Right ventricle myocardium superior (tissue), 1 donor: ENCODE measurements at regions not wholly inside any gene's neighbourhood (a gene's known extent, or its start where the extent isn't known, plus 50 kb on each side); places are given as distances from the start of the nearest gene placed in this dataset.
"Not testable (repeated sequence)": the region's sequence is repeated elsewhere in the genome, so short reads cannot be mapped to it uniquely, and the experiment has no call there.

Experiments
- ATAC-seq: fragments of 200-7000 bp; cut with Tn5 transposase; one replicate; pipeline ENCODE4 v1.9.1; 2020; ENCODE audit warnings: mild to moderate bottlenecking; ENCODE audit not compliant: poor library complexity
- DNase-seq: peaks from one replicate; pipeline ENCODE4 v3.0.0-alpha.2; 2020
- intact Hi-C: fragments of 100-400 bp; cut with DNase I; formaldehyde crosslinking; loops from one replicate; pipeline ENCODE4 v1.11.2; 2022
- donor health status: DM: no; HTN: yes; CAD: no; lungs with severe emphysema.

DNA sequence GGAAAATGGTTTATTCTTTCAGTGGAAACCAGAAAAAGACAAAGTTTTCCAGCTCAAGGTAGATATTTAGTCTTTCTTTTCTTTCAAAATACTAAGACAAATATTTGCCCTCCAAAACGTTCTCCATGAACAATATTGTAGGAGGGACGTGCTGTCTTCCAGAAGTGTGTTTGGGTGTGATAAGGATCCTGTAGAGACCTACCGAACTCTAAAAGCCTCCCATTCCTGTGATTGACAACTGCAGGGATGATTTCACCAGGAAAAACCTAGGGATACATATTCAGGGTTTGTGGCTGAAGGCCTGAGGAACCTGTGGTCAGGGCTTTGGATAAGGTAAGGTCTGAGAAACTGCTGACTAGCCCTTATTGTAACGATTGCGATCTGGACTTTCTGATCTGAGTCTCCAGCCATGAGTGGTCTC, 167.1 kb downstream of the ZNF648 start:
- ATAC-seq (no peak), DNase-seq (no peak)
- intact Hi-C loops = no loop called here

DNA sequence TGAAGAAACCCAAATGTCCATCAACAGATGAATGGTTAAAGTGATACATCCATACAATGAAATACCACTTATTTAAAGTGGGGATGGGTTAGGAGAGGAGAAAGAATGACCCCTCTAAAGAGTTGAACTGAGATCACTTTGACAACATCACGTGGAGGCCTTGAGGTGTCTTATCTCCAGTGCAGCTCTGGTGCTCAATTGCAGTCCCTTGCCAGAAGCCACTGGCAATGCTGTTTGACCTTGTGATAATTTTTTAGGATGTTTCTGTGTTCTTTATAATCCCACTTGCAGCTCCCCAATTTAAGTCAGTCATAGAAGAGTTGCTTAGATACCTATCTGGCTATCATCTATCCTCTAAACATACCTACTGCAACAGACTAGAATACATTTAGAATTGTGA, 167.6 kb downstream of the ZNF648 start:
- ATAC-seq (no peak), DNase-seq (no peak)
- intact Hi-C loops = no loop called here

DNA sequence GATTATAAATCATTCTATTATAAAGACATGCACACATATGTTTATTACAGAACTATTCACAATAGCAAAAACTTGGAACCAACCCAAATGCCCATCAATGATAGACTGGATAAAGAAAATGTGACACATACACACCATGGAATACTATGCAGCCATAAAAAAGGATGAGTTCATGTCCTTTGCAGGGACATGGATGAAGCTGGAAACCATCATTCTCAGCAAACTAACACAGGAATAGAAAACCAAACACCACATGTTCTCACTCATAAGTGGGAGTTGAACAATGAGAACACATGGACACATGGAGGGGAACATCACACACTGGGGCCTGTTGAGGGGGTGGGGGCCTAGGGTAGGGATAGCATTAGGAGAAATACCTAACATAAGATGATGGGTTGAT, 168.4 kb downstream of the ZNF648 start:
- ATAC-seq, DNase-seq, intact Hi-C loops: not testable (repeated sequence)

DNA sequence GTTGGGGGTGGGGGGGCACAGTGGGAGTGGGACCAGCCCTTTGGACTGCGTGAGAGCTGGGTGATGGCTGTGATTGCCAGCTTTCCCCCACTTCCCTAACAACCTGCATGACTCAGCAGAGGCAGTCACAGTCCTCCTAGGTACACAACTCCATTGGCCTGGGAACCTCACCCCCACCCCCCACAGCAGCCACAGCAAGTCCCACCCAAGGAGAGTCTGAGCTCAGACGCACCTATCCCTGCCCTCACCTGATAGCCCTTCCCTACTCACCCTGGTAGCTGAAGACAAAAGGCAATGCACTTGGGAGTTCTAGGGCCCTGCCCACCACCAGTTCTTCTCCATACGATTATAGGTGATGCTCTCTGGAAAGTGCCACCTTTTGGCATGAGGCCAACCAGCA, 188.9 kb downstream of the ZNF648 start:
- no peak for ATAC-seq
- intact Hi-C loops = no loop called here
- no peak for DNase-seq

DNA sequence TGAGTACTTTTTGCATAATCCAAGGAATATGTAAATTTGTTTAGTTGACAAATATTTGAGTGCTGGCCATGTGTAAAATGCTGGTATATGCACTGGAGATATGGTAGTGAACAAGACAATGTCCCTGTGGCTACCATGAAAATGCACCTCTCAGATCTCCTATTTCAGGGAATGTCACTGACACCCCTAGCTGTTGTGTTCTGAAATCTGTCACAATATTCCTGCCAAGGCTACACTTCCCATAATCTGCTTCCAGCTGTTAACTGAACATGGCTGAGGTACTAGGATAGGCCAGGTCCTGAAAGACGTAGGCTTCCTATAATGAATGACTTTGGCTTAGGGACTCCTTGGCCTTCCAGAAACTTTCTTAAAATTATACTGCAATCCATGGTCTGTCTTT, 197.8 kb downstream of the ZNF648 start:
- DNase-seq (no peak), ATAC-seq (no peak)
- intact Hi-C loops = no loop called here

DNA sequence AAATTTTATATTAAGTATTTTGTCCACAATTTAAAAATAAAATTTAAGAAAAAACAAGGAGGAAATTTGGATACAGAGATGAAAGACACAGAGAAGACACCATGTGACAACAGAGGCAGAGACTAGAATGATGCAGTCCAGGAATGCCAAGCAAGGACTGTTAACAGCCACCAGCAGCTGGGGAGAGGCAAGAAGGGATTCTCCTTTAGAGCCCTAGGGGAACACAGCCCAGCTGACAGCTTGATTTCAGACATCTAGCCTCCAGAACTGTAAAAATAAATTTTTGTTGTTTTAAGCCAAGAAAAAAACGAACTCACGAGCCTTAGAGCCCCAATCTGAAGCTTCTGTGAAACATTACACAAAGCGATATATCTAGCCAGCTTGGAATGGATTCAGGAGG, 198.5 kb downstream of the ZNF648 start:
- ATAC-seq (no peak), DNase-seq (no peak)
- intact Hi-C loops = no loop called here

DNA sequence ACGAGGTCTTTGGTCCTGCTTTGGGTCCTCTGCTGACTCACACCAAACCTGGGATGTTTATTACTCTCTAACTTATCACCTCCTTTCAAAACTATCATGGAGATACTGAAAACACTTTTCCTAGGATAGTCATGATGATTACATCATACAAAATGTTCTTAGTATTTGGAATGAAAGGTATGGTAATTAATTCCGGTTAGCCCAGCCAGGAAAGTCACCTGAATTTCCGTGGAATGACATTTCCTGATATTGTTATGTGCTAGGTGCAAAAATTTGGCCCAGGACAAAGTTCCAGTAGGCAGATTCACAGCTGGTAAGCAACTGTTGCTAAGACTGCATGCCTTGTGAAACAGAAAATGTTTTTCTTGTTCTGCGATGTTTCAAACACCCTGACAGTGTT, 203.4 kb downstream of the ZNF648 start:
- ATAC-seq = no peak

More for the DNA sequence above, 203.4 kb downstream of the ZNF648 start:
- intact Hi-C loops = no loop called here
- no peak for DNase-seq
